NB4 (cell line): ENCODE measurements at regions not wholly inside any gene's neighbourhood (a gene's known extent, or its start where the extent isn't known, plus 50 kb on each side); places are given as distances from the start of the nearest gene placed in this dataset.

ENCODE experiments used
- POLR2A ChIP-seq: IDR thresholded peaks from 2 replicates; pipeline ENCODE4 v1.6.1; 2011; ENCODE audit warnings: mild to moderate bottlenecking; ENCODE audit not compliant: insufficient read length; ENCODE audit errors: extremely low read depth
- TF ChIP-seq, protein P1 (sequence below): IDR thresholded peaks from one replicate; pipeline ENCODE4 v1.5.1; 2012; ENCODE audit warnings: low read depth, low read length
- TF ChIP-seq, protein P2 (sequence below): IDR thresholded peaks from 2 replicates; pipeline ENCODE4 v1.6.1; 2011; ENCODE audit warnings: low read depth, low read length

DNA sequence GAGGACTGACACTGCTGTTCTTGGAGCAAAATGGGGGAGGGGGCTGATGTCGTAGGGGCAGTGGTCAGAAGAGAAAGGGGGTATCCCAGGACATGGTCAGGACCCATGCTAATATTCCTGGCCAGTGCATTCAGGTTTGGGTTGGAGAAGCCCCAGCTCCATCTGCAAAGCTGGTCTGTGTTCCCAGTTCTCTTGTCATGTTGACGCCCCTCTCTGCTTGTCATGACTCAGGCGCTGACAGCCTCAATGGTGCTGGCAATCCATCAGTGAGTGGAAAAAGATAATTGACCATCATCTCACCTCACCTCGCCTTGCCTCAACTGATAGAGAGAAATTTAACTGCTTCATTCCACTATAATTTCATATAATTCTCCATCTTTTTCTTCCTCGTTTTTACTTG, 283.1 kb upstream of the CADM1 start:
- TF ChIP-seq POLR2A: no peak
- TF ChIP-seq, protein P1, sequence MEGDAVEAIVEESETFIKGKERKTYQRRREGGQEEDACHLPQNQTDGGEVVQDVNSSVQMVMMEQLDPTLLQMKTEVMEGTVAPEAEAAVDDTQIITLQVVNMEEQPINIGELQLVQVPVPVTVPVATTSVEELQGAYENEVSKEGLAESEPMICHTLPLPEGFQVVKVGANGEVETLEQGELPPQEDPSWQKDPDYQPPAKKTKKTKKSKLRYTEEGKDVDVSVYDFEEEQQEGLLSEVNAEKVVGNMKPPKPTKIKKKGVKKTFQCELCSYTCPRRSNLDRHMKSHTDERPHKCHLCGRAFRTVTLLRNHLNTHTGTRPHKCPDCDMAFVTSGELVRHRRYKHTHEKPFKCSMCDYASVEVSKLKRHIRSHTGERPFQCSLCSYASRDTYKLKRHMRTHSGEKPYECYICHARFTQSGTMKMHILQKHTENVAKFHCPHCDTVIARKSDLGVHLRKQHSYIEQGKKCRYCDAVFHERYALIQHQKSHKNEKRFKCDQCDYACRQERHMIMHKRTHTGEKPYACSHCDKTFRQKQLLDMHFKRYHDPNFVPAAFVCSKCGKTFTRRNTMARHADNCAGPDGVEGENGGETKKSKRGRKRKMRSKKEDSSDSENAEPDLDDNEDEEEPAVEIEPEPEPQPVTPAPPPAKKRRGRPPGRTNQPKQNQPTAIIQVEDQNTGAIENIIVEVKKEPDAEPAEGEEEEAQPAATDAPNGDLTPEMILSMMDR: no peak
- TF ChIP-seq, protein P2, sequence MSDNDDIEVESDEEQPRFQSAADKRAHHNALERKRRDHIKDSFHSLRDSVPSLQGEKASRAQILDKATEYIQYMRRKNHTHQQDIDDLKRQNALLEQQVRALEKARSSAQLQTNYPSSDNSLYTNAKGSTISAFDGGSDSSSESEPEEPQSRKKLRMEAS: no peak
